PC-9 (cell line): ENCODE measurements at regions not wholly inside any gene's neighbourhood (a gene's known extent, or its start where the extent isn't known, plus 50 kb on each side); places are given as distances from the start of the nearest gene placed in this dataset.

ENCODE experiments used
- BruUV-seq: library from RNA; stranded (reverse); fragments of 400-500 nt; replicated peaks from 2 replicates; lab custom pipeline; 2021; lab: Mats Ljungman, UMichigan
- CTCF ChIA-PET: fragments of 300-600 bp; sonication (Branson Sonifier 250); formaldehyde crosslinking; loops from one replicate; lab custom pipeline; 2022; ENCODE audit warnings: antibody characterized with exemption; lab: Charles Lee
- POLR2A ChIA-PET: fragments of 300-600 bp; sonication (Branson Sonifier 250); formaldehyde crosslinking; loops from one replicate; lab custom pipeline; 2022; ENCODE audit warnings: antibody characterized with exemption; ENCODE audit not compliant: unreplicated experiment; lab: Charles Lee
- DNase-seq, 2 experiments: peaks; one replicate each; pipeline versions ENCODE4 v3.0.0 to v3.0.0-alpha.2; 2015 to 2022; ENCODE audit warnings: mixed read lengths in 1 of 2
- H2AFZ ChIP-seq: fragments of 200-600 bp; sonication (generic); 2 replicates; pipeline ENCODE4 v1.8.1; 2017; ENCODE audit warnings: antibody characterized with exemption
- H3F3A ChIP-seq: fragments of 200-600 bp; sonication (generic); 2 replicates; pipeline ENCODE4 v1.8.1; 2017; ENCODE audit warnings: antibody characterized with exemption, mild to moderate bottlenecking, low read depth; ENCODE audit not compliant: insufficient read depth
- H3K27ac ChIP-seq: fragments of 200-600 bp; sonication (generic); 2 replicates; pipeline ENCODE4 v1.6.1; 2016; ENCODE audit warnings: mixed run types
- H3K27me3 ChIP-seq: fragments of 200-600 bp; sonication (generic); 2 replicates; pipeline ENCODE4 v1.6.1; 2016; ENCODE audit warnings: low read depth, mixed run types; ENCODE audit not compliant: insufficient read depth
- H3K36me3 ChIP-seq: fragments of 200-600 bp; sonication (generic); 2 replicates; pipeline ENCODE4 v1.6.1; 2016; ENCODE audit warnings: low read depth, mixed run types
- H3K4me1 ChIP-seq: fragments of 200-600 bp; sonication (generic); replicated peaks from 2 replicates; pipeline ENCODE4 v1.6.1; 2016; ENCODE audit warnings: mixed run types; ENCODE audit not compliant: insufficient read depth
- H3K4me2 ChIP-seq: fragments of 200-600 bp; sonication (generic); 2 replicates; pipeline ENCODE4 v1.6.1; 2017; ENCODE audit warnings: mixed run types
- H3K4me3 ChIP-seq: fragments of 200-600 bp; sonication (generic); 2 replicates; pipeline ENCODE4 v1.6.1; 2016; ENCODE audit warnings: mixed run types
- H3K79me2 ChIP-seq: fragments of 200-600 bp; sonication (generic); 2 replicates; pipeline ENCODE4 v1.6.1; 2017; ENCODE audit warnings: low read depth, mixed run types
- H3K9me2 ChIP-seq: fragments of 200-600 bp; sonication (generic); 2 replicates; pipeline ENCODE4 v1.8.1; 2017; ENCODE audit warnings: mild to moderate bottlenecking; ENCODE audit not compliant: insufficient read depth
- H3K9me3 ChIP-seq: fragments of 200-600 bp; sonication (generic); 2 replicates; pipeline ENCODE4 v1.8.1; 2016; ENCODE audit warnings: low read depth; ENCODE audit not compliant: insufficient read depth
- H4K20me1 ChIP-seq: fragments of 200-600 bp; sonication (generic); 2 replicates; pipeline ENCODE4 v1.8.1; 2017; ENCODE audit not compliant: insufficient read depth
- EZH2 ChIP-seq: fragments of 200-600 bp; sonication (generic); IDR thresholded peaks from 2 replicates; pipeline ENCODE4 v1.8.0; 2017; ENCODE audit warnings: antibody characterized with exemption, low read depth
- intact Hi-C: fragments of 100-400 bp; cut with micrococcal nuclease; formaldehyde crosslinking; loops from one replicate; pipeline ENCODE4 v1.10.0; 2022; ENCODE audit not compliant: unreplicated experiment
- TF ChIP-seq, protein P1 (sequence below): fragments of 200-600 bp; sonication (generic); conservative IDR thresholded peaks from 2 replicates; pipeline ENCODE4 v1.6.1; 2017; ENCODE audit warnings: mixed run types, antibody characterized with exemption, mild to moderate bottlenecking, moderate library complexity

GRCh38 chr5:167155387-167156005, 1135.9 kb upstream of the WWC1 start:
- H3F3A ChIP-seq, result no peaks in the 10 kb centered on the region
- no peak overlapping the region for H3K4me3 ChIP-seq
- H4K20me1 ChIP-seq, result no peaks in the 10 kb centered on the region
- no peaks in the 10 kb centered on the region for H3K79me2 ChIP-seq
- BruUV-seq, result no TSS peak
- H3K9me2 ChIP-seq, result no peaks in the 10 kb centered on the region
- H3K4me2 ChIP-seq, result no peak overlapping the region
- no peaks in the 10 kb centered on the region for H3K9me3 ChIP-seq
- DNase-seq, result no peak
- TF ChIP-seq, protein P1, sequence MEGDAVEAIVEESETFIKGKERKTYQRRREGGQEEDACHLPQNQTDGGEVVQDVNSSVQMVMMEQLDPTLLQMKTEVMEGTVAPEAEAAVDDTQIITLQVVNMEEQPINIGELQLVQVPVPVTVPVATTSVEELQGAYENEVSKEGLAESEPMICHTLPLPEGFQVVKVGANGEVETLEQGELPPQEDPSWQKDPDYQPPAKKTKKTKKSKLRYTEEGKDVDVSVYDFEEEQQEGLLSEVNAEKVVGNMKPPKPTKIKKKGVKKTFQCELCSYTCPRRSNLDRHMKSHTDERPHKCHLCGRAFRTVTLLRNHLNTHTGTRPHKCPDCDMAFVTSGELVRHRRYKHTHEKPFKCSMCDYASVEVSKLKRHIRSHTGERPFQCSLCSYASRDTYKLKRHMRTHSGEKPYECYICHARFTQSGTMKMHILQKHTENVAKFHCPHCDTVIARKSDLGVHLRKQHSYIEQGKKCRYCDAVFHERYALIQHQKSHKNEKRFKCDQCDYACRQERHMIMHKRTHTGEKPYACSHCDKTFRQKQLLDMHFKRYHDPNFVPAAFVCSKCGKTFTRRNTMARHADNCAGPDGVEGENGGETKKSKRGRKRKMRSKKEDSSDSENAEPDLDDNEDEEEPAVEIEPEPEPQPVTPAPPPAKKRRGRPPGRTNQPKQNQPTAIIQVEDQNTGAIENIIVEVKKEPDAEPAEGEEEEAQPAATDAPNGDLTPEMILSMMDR, result no peak
- TF ChIP-seq EZH2, result no peak
- H3K27me3 ChIP-seq, result peaks cover 6% of the 10 kb centered on the region; the same call in 1 of the 2 replicates
- H2AFZ ChIP-seq, result no peak overlapping the region
- H3K27ac ChIP-seq, result no peak overlapping the region
- ChIA-PET POLR2A (no interaction called here), CTCF (no interaction called here)
- intact Hi-C loops, result no loop called here
- H3K36me3 ChIP-seq, result no peaks in the 10 kb centered on the region
- no peaks in the 10 kb centered on the region for H3K4me1 ChIP-seq

GRCh38 chr5:167156446-167156845, 1135.0 kb upstream of the WWC1 start:
- POLR2A ChIA-PET, result no interaction called here

GRCh38 chr5:167158588-167158987, 1132.9 kb upstream of the WWC1 start:
- Histone ChIP-seq H3K27me3 (peaks cover 8% of the 10 kb centered on the region; the same call in 1 of the 2 replicates), H3K9me3 (no peaks in the 10 kb centered on the region), H2AFZ (no peak overlapping the region), H3K27ac (no peak overlapping the region), H3K79me2 (no peaks in the 10 kb centered on the region), H3K4me1 (no peaks in the 10 kb centered on the region), H3K4me3 (no peak overlapping the region), H3F3A (no peaks in the 10 kb centered on the region), H3K4me2 (no peak overlapping the region), H3K9me2 (no peaks in the 10 kb centered on the region), H4K20me1 (no peaks in the 10 kb centered on the region), H3K36me3 (no peaks in the 10 kb centered on the region)
- ChIA-PET CTCF (no interaction called here), POLR2A (no interaction called here)
- no TSS peak for BruUV-seq
- TF ChIP-seq EZH2, result no peak
- TF ChIP-seq, protein P1, result no peak
- DNase-seq, result no peak
- intact Hi-C loops, result no loop called here

More at GRCh38 chr5:167156446-167156845, 1135.0 kb upstream of the WWC1 start:
- Histone ChIP-seq H3K79me2 (no peaks in the 10 kb centered on the region), H3K27ac (no peak overlapping the region), H3K27me3 (peaks cover 6% of the 10 kb centered on the region; the same call in 1 of the 2 replicates), H3K9me3 (no peaks in the 10 kb centered on the region), H3F3A (no peaks in the 10 kb centered on the region), H3K4me2 (no peak overlapping the region), H2AFZ (no peak overlapping the region), H3K4me1 (no peaks in the 10 kb centered on the region), H3K36me3 (no peaks in the 10 kb centered on the region), H3K4me3 (no peak overlapping the region), H3K9me2 (no peaks in the 10 kb centered on the region), H4K20me1 (no peaks in the 10 kb centered on the region)
- BruUV-seq, result no TSS peak
- no peak for TF ChIP-seq EZH2
- TF ChIP-seq, protein P1, result no peak
- DNase-seq, result no peak
- intact Hi-C loops, result no loop called here
- CTCF ChIA-PET, result no interaction called here
